ENCODE measurements at regions not wholly inside any gene's neighbourhood (a gene's known extent, or its start where the extent isn't known, plus 50 kb on each side); places are given as distances from the start of the nearest gene placed in this dataset.

- no peak for DNase-seq (ENCODE audit: low spot score)
Measured at GRCh38 chr14:104356738-104357688, 218.6 kb downstream of the KIF26A start.

- DNase-seq (ENCODE audit: low spot score) = no peak
Measured at GRCh38 chr14:104357689-104358527, 219.5 kb downstream of the KIF26A start.

- no peak for DNase-seq (ENCODE audit: low spot score)
Measured at GRCh38 chr14:104358528-104359300, 220.3 kb downstream of the KIF26A start.

- no peak for DNase-seq (ENCODE audit: low spot score)
Measured at GRCh38 chr14:104359301-104359968, 220.1 kb upstream of the C14orf180 start.

GRCh38 chr14:104359969-104360442 lies 219.6 kb upstream of the C14orf180 start:
- no peak for DNase-seq (ENCODE audit: low spot score)

GRCh38 chr14:104360501-104360900 lies 219.1 kb upstream of the C14orf180 start:
- no peak for DNase-seq (ENCODE audit: low spot score)

GRCh38 chr14:104361101-104361591 lies 218.4 kb upstream of the C14orf180 start:
- no peak for DNase-seq (ENCODE audit: low spot score)

GRCh38 chr14:104361921-104362681 lies 217.5 kb upstream of the C14orf180 start:
- no peak for DNase-seq (ENCODE audit: low spot score)

- DNase-seq (ENCODE audit: low spot score) = no peak
Measured at GRCh38 chr14:104362761-104363605, 216.6 kb upstream of the C14orf180 start.

- DNase-seq (ENCODE audit: low spot score) = no peak
Measured at GRCh38 chr14:104363891-104364760, 215.4 kb upstream of the C14orf180 start.

- DNase-seq (ENCODE audit: low spot score) = no peak
Measured at GRCh38 chr14:104364830-104365229, 214.7 kb upstream of the C14orf180 start.

- DNase-seq (ENCODE audit: low spot score) = no peak
Measured at GRCh38 chr14:104366931-104367865, 212.4 kb upstream of the C14orf180 start.

- no peak for DNase-seq (ENCODE audit: low spot score)
Measured at GRCh38 chr14:104367866-104368750, 211.5 kb upstream of the C14orf180 start.

GRCh38 chr14:104368751-104369100 lies 210.8 kb upstream of the C14orf180 start:
- no peak for DNase-seq (ENCODE audit: low spot score)

- DNase-seq (ENCODE audit: low spot score) = no peak
Measured at GRCh38 chr14:104369208-104369607, 210.4 kb upstream of the C14orf180 start.

GRCh38 chr14:104370256-104370870 lies 209.2 kb upstream of the C14orf180 start:
- DNase-seq (ENCODE audit: low spot score) = peak; percentile 60
